ENCODE measurements at regions not wholly inside any gene's neighbourhood (a gene's known extent, or its start where the extent isn't known, plus 50 kb on each side); places are given as distances from the start of the nearest gene placed in this dataset.
"Not testable (repeated sequence)": the region's sequence is repeated elsewhere in the genome, so short reads cannot be mapped to it uniquely, and the experiment has no call there.

DNA sequence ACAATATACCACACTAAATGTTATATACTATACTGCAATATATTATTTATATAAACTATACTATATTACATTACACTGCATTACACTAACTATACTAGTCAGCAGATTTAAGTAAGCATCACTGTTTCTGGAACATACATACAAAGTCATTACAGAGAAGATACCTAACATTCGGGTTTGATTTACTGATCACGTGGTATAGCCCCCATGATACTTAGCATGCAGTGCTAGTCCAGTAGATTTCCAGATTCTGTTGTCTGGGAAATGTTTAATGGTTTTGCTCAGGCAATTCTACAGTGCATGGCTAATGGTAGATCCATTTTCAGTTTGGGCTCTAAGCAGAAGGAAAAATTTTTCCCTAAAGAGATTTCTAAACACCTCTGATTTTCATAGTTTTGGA is 403.7 kb upstream of the TMTC1 start:
- DNase-seq (ENCODE audit: low spot score), result no peak
- Mint-ChIP-seq H3K4me3 (no peak overlapping the region), H3K9me3 (no peaks in the 10 kb centered on the region), H3K4me1 (ENCODE audit: low read depth) (no peaks in the 10 kb centered on the region), H3K36me3 (ENCODE audit: low read depth) (no peaks in the 10 kb centered on the region), H3K27ac (no peak overlapping the region), H3K27me3 (ENCODE audit: low read depth) (no peaks in the 10 kb centered on the region)

DNA sequence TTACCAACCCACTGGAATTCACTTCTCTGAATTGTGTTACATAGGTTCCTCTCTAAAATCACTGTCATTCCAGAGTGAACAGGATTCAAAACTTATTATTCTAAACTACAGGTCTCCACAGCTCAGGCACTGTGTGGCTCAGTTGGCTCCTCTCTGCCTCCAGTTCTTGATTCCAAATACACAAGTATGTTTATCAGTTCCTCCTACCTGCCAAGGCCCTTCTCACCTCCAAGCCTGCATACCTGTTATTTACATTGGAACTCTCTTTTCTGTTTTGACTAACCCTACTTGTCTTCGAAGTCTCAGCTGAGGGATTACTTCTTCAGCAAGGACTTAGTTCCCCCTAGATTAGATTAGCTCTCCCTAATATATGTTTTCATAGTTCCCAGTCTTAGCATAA is 397.6 kb upstream of the TMTC1 start:
- Mint-ChIP-seq H3K27me3 (ENCODE audit: low read depth) (no peaks in the 10 kb centered on the region), H3K4me1 (ENCODE audit: low read depth) (no peaks in the 10 kb centered on the region), H3K36me3 (ENCODE audit: low read depth) (no peaks in the 10 kb centered on the region), H3K9me3 (no peaks in the 10 kb centered on the region), H3K4me3 (no peak overlapping the region), H3K27ac (no peak overlapping the region)
- DNase-seq (ENCODE audit: low spot score), result no peak

DNA sequence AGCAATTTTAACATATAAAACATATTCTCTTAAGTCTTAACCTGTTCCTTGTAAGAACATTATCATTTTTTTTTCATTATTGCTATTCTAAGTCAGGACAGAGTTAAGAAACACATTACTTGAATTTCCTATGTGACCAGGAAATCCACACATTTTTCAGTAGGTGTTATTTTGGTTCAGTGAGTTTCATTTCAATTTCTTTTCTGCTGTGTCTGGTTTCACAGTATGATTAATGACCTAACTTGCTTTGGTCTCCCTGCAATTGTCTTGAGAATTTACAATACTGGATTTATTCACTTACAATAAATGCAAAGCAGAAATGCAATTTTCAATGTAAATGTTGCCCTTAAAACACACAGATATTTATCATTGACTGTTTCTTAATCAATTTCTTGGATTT is 396.9 kb upstream of the TMTC1 start:
- no peak overlapping the region for H3K27ac Mint-ChIP-seq
- H3K4me1 Mint-ChIP-seq (ENCODE audit: low read depth), result no peaks in the 10 kb centered on the region
- H3K4me3 Mint-ChIP-seq, result no peak overlapping the region
- DNase-seq (ENCODE audit: low spot score), result no peak
- H3K9me3 Mint-ChIP-seq, result no peaks in the 10 kb centered on the region
- no peaks in the 10 kb centered on the region for H3K27me3 Mint-ChIP-seq (ENCODE audit: low read depth)
- H3K36me3 Mint-ChIP-seq (ENCODE audit: low read depth), result no peaks in the 10 kb centered on the region

DNA sequence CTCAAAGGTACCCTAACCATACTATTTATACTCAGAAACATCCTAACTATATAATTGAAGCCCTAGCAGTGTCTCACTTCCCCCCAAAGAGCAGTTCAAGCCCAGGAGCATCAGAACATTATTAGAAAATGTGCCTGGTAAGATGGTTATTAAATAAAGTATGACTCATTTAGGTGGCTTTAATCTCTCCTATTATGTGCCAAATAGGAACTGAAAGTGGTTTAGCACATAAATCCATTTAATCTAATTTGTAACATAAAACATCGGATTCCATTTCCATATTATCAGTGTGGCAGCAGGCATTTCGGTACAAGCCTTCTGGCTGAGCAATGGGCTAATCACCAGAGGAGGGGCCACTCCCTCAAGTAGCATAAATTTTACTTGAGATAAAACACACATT is 395.2 kb upstream of the TMTC1 start:
- no peaks in the 10 kb centered on the region for H3K27me3 Mint-ChIP-seq (ENCODE audit: low read depth)
- H3K36me3 Mint-ChIP-seq (ENCODE audit: low read depth), result no peaks in the 10 kb centered on the region
- no peak overlapping the region for H3K4me3 Mint-ChIP-seq
- DNase-seq (ENCODE audit: low spot score), result no peak
- H3K9me3 Mint-ChIP-seq, result no peaks in the 10 kb centered on the region
- H3K27ac Mint-ChIP-seq, result no peak overlapping the region
- H3K4me1 Mint-ChIP-seq (ENCODE audit: low read depth), result no peaks in the 10 kb centered on the region

DNA sequence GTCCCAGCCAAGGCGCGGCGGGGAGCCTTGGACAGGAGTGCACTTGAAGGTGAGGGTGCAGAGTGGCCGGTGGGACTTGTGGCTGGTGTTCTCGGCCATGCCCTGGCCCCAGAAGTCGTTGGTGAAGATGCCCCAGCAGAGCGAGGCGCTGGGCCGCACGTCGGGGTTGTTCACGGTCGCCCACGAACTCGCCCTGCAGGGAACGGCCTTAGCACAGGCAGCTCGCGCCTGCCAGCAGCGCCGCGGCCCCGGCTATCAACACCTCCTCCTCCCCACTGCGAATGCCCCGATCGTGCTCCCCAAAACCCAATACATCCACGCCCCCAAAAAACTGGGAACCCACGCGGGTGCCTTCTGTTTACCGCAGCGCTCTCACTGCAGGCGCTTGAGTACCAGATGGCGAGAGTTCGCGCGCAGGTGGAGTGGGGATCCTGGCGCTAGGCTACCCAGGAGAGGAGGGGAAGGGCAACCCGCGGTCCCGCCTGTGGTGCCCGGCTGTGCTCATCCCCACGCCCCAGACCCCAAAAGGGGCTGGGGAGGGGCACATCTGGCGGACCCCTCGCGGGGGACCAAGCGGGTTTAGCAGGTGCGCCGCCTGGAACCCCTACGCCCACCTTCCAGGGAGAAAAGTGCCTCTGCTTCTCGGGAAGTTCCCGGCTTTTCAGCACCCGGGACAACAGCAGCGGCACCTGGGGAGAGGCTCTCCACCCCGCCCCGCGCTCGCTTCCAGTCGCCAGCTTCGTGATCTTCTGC is 386.3 kb upstream of the TMTC1 start:
- Mint-ChIP-seq H3K27me3 (ENCODE audit: low read depth) (peaks cover 13% of the 10 kb centered on the region), H3K9me3 (no peaks in the 10 kb centered on the region), H3K4me3 (no peak overlapping the region), H3K27ac (no peak overlapping the region), H3K36me3 (ENCODE audit: low read depth) (no peaks in the 10 kb centered on the region), H3K4me1 (ENCODE audit: low read depth) (no peaks in the 10 kb centered on the region)
- no peak for DNase-seq (ENCODE audit: low spot score)

GRCh38 chr12:30166006-30166795 is 382.5 kb upstream of the TMTC1 start:
- no peak overlapping the region for H3K27ac Mint-ChIP-seq
- H3K27me3 Mint-ChIP-seq (ENCODE audit: low read depth), result peaks cover 10% of the 10 kb centered on the region
- H3K4me3 Mint-ChIP-seq, result no peak overlapping the region
- DNase-seq (ENCODE audit: low spot score), result no peak
- H3K9me3 Mint-ChIP-seq, result no peaks in the 10 kb centered on the region
- no peaks in the 10 kb centered on the region for H3K4me1 Mint-ChIP-seq (ENCODE audit: low read depth)
- no peaks in the 10 kb centered on the region for H3K36me3 Mint-ChIP-seq (ENCODE audit: low read depth)

DNA sequence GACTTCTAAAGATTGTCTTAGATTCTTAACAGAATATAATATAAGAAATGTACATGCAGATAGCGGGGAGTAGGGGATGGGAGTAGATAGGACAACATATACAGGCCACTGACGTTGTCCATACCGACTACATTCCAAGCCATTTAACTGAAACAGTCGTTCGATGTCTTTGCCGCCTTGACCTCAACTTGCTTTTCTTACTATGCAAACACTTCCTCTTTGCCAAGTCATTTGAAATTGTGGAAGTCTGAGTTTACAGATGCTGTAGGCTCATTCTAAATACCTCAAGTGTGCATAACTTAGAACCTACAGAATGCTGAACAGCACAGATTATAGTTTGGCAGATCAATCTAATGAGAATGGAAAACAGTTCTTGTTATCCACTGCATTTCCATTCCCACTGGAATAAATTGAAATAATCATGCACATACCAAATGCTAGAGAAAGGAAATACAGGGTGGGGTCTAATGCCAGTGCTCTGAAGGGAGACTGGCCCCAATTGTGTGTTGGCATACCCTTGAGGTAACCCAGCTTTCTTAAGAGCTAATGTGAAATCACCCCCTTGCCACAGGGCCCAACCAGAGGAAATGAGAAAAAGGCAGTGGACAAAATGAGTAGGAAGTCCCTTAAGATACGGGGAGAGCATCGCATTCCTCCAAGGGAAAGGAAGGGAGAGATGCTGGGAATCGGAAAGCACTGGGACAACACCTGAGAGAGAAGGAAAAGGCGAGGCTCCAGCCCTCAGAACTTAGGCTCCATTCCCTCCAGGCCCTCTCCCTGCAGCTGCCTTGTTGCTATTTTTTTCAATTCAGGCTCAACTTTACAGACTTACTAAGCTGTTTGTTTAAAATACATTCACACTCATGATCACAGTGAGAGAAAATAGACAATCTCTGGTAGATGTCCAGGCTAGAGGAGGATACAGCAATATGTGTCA is 380.9 kb upstream of the TMTC1 start:
- no peak for DNase-seq (ENCODE audit: low spot score)
- Mint-ChIP-seq H3K27me3 (ENCODE audit: low read depth) (no peaks in the 10 kb centered on the region), H3K36me3 (ENCODE audit: low read depth) (no peaks in the 10 kb centered on the region), H3K9me3 (no peaks in the 10 kb centered on the region), H3K4me3 (no peak overlapping the region), H3K4me1 (ENCODE audit: low read depth) (no peaks in the 10 kb centered on the region), H3K27ac (no peak overlapping the region)

DNA sequence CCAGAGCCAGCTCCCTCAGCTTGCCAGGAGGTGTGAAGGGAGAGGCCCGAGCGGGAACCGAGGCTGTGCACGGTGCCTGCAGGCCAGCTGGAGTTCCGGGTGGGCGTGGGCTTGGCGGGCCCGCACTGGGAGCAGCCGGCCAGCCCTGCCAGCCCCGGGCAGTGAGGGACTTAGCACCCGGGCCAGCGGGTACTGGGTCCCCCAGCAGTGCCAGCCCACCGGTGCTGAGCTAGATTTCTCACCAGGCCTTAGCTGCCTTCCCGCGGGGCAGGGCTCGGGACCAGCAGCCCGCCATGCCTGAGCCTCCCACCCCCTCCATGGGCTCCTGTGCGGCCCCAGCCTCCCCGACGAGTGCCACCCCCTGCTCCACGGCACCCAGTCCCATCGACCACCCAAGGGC is 373.1 kb upstream of the TMTC1 start:
- H3K9me3 Mint-ChIP-seq; DNase-seq (ENCODE audit: low spot score); H3K4me3 Mint-ChIP-seq; H3K4me1 Mint-ChIP-seq (ENCODE audit: low read depth); H3K27ac Mint-ChIP-seq; H3K27me3 Mint-ChIP-seq (ENCODE audit: low read depth); H3K36me3 Mint-ChIP-seq (ENCODE audit: low read depth): not testable (repeated sequence)

- Mint-ChIP-seq H3K4me1 (ENCODE audit: low read depth) (no peaks in the 10 kb centered on the region), H3K27me3 (ENCODE audit: low read depth) (no peaks in the 10 kb centered on the region), H3K27ac (no peak overlapping the region), H3K4me3 (no peak overlapping the region), H3K9me3 (peaks cover 5% of the 10 kb centered on the region), H3K36me3 (ENCODE audit: low read depth) (no peaks in the 10 kb centered on the region)
- DNase-seq (ENCODE audit: low spot score), result no peak
These were observed 371.4 kb upstream of the TMTC1 start for GRCh38 chr12:30155001-30155730.

DNA sequence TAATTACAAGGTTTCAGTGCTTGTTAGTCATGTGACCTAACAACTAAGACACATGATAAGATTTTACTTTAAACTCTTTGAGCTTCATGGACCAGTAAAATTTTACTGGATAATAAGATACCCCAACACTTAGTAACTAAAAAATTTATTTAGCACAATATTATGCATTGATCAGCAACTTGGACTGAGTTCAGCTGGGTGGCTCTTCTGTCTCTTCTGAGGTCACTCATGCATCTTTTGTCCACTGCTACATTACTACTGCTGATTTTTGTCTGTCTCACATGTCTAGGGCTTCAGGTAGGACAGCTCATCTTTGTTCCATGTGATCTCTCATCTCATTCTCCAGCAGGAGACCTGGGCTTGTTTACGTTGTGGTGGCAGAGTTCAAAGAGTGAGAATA is 370.2 kb upstream of the TMTC1 start:
- peaks cover 9% of the 10 kb centered on the region for H3K9me3 Mint-ChIP-seq
- no peaks in the 10 kb centered on the region for H3K36me3 Mint-ChIP-seq (ENCODE audit: low read depth)
- DNase-seq (ENCODE audit: low spot score), result no peak
- no peaks in the 10 kb centered on the region for H3K27me3 Mint-ChIP-seq (ENCODE audit: low read depth)
- no peak overlapping the region for H3K4me3 Mint-ChIP-seq
- H3K27ac Mint-ChIP-seq, result no peak overlapping the region
- no peaks in the 10 kb centered on the region for H3K4me1 Mint-ChIP-seq (ENCODE audit: low read depth)

- Mint-ChIP-seq H3K27ac (no peak overlapping the region), H3K4me1 (ENCODE audit: low read depth) (no peaks in the 10 kb centered on the region), H3K27me3 (ENCODE audit: low read depth) (no peaks in the 10 kb centered on the region), H3K9me3 (peaks cover 9% of the 10 kb centered on the region), H3K36me3 (ENCODE audit: low read depth) (no peaks in the 10 kb centered on the region), H3K4me3 (no peak overlapping the region)
- DNase-seq (ENCODE audit: low spot score), result no peak
These were observed 369.0 kb upstream of the TMTC1 start for GRCh38 chr12:30152705-30153104.

- Mint-ChIP-seq H3K4me1 (ENCODE audit: low read depth) (no peaks in the 10 kb centered on the region), H3K27me3 (ENCODE audit: low read depth) (no peaks in the 10 kb centered on the region), H3K4me3 (no peak overlapping the region), H3K27ac (no peak overlapping the region), H3K9me3 (peaks cover 9% of the 10 kb centered on the region), H3K36me3 (ENCODE audit: low read depth) (no peaks in the 10 kb centered on the region)
- no peak for DNase-seq (ENCODE audit: low spot score)
These were observed 368.1 kb upstream of the TMTC1 start for GRCh38 chr12:30151831-30152230.

DNA sequence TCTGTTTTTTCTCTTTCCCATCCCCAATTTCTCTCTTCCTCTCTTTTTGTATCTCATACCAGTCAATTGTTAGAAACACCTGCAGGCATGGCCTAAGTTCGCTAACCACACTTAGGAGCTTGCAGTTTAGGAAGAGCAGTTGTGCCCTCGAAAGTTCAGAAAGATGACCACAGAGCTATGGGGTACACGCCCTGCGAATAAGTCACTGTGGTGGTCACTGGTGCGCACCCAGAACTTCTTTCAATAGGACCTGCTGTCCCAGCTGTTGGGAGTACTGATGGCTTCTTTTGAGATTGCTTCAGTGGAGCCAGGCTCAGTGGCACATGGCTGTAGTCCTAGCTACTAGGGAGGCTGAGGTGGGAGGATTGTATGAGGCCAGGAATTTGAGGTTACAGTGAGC is 362.8 kb upstream of the TMTC1 start:
- no peak for DNase-seq (ENCODE audit: low spot score)
- Mint-ChIP-seq H3K4me1 (ENCODE audit: low read depth) (no peaks in the 10 kb centered on the region), H3K27ac (no peak overlapping the region), H3K36me3 (ENCODE audit: low read depth) (no peaks in the 10 kb centered on the region), H3K9me3 (peaks cover 7% of the 10 kb centered on the region), H3K4me3 (no peak overlapping the region), H3K27me3 (ENCODE audit: low read depth) (no peaks in the 10 kb centered on the region)

All from T-helper 2 cell treated with Interferon-gamma antibody and Interleukin-4, amounts not matched to agents 5 μg/mL and 100 μg/mL, for 36 hours (primary cell).